ENCODE measurements at regions not wholly inside any gene's neighbourhood (a gene's known extent, or its start where the extent isn't known, plus 50 kb on each side); places are given as distances from the start of the nearest gene placed in this dataset.
"Not testable (repeated sequence)": the region's sequence is repeated elsewhere in the genome, so short reads cannot be mapped to it uniquely, and the experiment has no call there.

- no peak for DNase-seq
Observed at GRCh38 chr7:112540839-112541577, 60.2 kb downstream of the LSMEM1 start.

DNA sequence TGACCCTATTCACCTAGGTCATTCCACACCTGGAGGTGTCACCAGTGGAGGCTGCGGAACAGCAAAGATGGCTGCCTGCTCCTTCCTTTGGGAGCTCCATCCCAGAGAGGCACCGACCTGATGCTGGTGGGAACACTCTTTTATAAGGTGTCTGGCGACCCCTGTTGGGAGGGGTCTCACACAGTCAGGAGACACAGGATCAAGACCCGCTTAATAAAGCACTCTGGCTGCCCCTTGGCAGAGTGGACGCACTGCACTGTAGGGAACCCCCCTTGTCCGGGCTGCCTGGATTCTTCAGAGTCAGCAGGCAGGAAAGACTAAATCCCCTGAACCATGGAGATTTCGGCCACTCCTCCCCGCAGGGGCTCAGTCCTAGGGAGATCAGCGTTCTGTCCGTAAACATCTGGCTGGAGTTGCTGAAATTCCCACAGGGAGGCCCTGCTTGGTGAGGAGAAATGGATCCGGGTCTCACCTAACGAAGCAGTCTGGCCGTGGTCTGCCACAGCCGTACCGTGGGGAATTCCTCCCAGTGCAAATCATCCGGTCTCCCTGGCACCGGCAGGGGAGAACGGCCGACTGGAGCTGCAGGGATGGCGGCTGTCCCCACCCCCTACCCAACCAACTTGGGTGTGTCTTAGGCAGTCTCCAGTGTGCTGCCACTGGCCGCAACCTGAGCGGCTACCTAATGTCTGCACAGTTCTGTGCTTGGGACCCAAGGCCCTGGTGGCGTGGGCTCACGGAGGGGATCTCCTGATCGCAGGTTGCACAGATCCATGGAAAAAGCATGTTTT is 66.1 kb downstream of the LSMEM1 start:
- DNase-seq: no peak

- DNase-seq: no peak
Observed at GRCh38 chr7:112547916-112548315, 67.1 kb downstream of the LSMEM1 start.

GRCh38 chr7:112550468-112551060 is 69.8 kb downstream of the LSMEM1 start:
- DNase-seq: peak; percentile 75

GRCh38 chr7:112551521-112551920 is 70.7 kb downstream of the LSMEM1 start:
- not testable (repeated sequence) for DNase-seq

DNA sequence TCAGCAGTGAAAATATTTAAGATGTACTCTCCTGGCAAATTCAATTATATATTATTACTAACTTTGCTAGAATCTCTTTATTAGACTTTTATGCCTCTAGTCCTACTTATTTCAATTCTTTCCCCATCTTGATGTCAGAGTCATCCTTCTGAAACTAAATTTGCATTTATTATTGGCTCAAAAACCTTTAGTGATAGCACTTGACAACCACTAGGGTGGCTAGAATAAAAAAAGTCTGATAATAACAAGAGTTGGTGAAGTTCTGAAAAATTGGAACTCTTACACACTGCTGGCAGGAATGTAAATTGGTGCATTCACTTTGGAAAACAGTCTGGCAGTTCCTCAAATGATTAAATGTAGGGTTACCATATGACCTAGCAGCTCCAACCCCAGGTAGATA is 73.8 kb downstream of the LSMEM1 start:
- no peak for DNase-seq

DNA sequence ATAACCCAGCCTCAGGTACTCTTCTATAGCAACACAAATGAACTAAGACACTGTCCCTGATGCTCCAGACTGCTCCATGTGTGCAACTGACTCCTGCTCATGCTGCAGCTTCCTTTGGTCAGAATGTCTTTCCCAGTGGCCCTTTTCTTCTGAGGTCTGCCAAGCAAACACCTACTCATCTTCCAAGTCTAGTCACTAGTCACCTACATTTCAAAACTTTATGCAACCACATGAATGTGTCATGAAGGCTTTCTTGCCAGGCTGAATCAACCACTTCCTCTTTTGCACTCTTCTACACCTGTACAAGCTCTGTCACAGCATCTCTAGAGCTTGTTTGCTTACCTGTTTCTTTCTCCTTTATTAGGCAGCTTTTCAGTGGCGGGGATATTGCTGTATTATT is 75.8 kb downstream of the LSMEM1 start:
- no peak for DNase-seq

DNA sequence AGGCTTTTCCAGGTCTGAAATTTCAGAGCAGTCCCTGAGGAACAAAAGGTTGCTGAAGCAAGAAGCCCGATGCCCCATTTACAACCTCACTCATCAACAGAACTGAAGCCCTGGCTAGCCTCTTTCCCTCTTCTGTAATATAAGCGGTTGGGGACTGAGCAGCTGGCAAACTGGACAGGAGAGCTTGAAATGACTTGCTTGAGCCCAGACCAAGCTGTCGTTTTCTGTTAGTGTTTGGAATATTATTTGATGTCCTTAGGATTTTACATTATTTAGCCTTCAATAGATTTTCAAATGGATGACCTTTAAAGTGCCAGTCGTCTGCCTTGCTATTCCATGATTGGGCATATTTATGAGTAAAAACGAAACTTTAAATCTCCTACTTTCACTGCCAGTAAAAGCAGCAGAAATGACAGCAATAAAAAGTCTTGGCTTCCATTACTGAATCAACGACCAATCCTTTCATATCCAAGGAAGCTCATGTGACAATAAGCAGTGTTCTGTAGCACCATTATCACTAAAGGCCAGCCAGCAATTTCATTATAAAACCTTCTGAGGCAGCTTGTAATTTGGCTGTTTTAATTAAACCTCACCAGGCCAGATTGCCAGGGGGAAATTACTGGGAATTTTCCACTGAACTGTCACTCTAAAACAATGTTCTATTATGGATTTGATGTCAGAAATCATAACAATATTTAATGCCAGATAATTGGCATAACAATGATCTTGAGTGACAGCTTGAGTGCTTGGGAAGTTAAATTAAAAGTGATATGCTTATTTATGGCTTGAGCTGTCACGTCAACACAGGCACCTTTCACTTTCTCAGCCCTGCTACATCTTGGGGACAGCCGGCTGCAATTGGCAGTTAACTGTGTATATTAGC is 85.9 kb downstream of the LSMEM1 start:
- no peak for DNase-seq

DNA sequence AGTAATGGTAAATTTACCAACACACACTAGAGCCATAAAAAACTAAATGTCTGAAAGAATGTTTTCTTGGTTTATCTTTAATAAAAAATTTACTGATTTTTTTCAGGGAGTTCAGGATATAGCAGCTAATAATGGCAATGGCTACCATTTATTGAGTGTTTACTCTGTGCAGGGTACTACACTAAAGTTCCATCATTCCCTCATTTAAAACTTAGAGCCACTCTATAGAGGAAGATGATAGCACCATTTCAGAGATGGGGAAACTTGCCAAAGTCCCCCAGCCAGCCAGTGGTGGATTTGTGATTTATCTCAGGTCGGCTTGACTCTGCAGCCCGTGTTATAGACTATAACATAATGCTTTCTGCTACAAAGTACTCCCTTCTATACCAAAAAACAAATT is 86.6 kb downstream of the LSMEM1 start:
- DNase-seq: no peak

GRCh38 chr7:112571852-112572607 is 91.2 kb downstream of the LSMEM1 start:
- no peak for DNase-seq

DNA sequence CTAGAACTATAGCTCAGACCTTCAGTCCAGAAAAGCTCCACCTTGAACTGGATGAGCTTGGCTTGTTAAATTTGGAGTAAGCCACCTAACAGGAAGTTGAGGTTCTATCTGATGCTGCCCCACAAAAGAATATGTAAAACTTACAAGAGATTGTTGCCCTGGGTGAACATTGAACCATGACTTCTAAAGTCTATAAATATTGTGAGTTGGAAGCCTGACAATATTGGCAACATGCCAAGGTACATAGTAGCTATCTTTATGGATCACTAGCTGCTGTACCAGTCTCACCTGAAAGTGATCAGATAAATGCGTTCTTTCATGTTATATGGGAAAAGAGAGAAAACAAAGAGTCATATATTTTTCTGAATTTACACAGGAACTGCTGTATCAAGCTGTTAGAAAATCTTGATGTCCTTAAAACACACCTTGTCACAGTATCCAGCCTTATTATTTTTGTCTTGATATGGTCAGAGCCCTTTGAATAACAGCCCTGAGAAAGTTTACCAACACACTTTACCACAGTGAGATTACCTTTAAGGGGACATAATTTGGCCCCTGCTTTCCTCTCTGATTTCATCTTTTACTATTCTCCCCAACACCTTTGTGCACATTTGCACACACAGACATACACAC is 92.0 kb downstream of the LSMEM1 start:
- DNase-seq: no peak

GRCh38 chr7:112573302-112574039 is 92.7 kb downstream of the LSMEM1 start:
- DNase-seq: no peak

DNA sequence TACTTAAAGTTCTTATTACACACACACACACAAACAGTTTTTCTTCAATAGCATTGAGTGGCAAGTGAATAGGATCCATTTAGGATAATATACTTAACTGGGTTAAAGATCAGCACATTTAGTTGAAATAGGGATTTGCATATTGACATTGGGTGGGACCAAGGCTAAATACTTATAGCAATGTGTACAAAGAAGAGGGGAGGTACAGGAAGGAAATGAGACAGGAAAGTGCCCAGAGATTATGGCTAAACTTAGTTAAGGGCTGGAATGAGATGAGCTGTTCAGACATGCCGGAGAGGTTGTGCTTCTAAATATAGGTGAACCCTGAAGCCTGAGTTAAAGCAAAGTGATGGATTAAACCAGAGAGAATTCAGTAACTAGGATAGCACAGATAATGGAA is 95.1 kb downstream of the LSMEM1 start:
- DNase-seq: no peak

DNA sequence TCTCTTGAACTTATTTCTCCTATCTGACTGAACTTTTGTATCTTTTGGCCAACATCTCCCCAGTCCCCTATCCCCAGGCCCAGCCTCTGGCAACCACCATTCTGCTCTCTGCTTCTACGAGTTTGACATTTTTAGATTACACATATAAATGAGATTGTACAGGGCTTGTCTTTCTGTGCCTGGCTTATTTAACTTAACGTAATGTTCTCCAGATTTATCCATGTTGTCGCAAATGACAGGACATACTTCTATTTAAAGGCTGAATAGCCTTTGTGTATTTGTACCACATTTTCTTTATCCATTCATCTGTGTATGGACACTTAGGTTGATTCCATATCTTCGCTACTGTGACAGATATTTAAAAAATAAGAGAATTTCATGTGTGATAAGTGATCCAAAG is 98.6 kb downstream of the LSMEM1 start:
- no peak for DNase-seq

DNA sequence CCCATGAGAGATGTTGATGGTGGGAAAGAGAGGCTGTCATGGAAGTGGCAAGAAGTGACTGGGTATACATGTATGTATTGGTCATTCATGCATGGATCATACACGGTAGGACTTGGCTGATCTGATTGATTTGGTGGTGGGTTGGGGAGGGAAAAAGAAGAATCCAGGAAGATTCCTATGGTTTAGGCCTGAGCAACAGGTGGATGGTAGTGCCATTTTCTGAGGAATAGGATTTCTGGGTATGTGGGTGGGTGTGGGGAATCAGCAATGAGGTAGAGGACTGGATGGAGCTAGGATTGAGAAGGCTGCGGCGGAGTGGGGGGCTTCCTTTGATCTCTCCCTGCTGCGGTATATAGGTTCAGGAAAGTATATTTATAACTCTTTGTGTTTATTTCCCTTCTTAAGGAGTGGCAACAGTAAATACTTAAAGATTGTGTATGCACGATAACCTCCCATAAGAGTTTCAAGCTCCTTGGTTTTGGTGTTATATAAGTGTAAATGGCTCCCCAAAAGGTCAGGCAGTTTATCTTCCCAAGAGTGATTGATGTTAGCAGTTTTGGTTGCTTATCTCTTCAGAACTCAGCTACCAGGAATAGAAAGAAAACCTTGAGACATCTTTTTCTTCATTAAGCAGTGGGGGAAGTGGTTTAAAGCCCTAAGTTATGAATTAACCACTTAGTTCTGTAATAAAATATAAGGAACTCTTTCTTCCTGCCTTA is 100.1 kb downstream of the LSMEM1 start:
- DNase-seq: no peak

DNA sequence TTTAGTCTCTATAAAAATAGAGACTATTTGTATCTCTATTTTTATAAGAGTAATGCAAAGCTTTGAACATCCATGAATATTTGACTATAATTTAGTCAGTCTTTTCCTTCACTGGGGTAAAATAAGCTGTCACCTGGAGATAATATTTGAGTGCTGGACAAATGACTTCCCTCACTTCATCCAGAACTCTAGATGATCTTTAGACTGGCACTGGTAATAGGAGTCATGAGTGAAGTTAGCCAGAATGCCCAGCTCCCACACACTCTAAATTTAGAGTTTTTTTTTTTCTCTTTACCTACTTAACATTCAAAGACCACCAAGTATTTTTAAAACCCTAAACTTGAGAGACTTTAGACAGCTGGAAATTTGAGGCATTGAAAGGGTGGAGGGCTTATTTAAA is 100.7 kb downstream of the LSMEM1 start:
- no peak for DNase-seq

GRCh38 chr7:112584290-112584689 is 103.5 kb downstream of the LSMEM1 start:
- no peak for DNase-seq

DNA sequence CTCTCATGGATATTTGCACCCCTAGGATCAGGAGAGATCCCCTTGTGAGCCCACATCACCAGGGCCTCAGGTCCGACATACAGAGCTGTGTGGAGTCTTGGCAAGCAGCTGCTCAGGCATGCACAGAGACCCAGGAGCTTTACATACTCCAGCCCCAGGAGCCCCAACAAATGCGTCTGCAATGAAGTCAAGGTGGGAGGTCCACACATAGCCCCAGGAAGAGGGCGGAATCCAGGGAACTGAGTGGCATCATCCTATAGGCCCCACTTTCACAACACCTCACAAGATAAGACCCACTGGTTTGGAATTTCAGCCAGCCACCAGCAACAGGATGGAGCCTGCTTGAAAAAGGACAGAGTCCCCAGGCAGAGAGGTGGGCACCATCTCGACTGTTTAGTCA is 106.7 kb downstream of the LSMEM1 start:
- DNase-seq: no peak

DNA sequence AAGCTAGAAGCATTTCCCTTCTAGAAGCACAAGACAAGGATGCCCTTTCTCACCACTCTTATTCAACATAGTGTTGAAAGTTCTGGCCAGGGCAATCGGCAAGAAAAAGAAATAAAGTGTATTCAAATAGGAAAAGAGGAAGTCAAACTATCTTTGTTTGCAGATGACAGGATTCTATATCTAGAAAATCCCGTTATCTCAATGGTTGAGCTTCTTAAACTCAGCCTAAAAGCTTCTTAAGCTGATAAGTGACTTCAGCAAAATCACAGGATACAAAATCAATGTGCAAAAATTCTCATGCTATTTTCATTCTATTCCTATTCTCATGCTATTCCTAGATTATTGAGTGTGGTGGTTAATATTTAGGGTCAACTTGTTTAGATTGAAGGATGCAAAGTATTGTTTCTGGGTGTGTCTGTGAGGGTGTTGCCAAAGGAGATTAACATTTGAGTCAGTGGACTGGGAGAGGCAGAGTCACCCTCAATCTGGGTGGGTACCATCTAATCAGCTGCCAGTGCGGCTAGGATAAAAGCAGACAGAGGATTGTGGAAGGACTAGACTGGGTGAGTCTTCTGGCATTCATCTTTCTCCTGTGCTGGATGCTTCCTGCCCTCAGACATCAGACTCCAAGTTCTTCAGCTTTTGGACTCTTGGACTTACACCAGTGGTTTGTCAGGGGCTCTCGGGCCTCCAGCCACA is 111.9 kb downstream of the LSMEM1 start:
- not testable (repeated sequence) for DNase-seq

- DNase-seq: no peak
Observed at GRCh38 chr7:112594397-112594796, 113.6 kb downstream of the LSMEM1 start.
